ENCODE measurements at regions not wholly inside any gene's neighbourhood (a gene's known extent, or its start where the extent isn't known, plus 50 kb on each side); places are given as distances from the start of the nearest gene placed in this dataset.

DNA sequence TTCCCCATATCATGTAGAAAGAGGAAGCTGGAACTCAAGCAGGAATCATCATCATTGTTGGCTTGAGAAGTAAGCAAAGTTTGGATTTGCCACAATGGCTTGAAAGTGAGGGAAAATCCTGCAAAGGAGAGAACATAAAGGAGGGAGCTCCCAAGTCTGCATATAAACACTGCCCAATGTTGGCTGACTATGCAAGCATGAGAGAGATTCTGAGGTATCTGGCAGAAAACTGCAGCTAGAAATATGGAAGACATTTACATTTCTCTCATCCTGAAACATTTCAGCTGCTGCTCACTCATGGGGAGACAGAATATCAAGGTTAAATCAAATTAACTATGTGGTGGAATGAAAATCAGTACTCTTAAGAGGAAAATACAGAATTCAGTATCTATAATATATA is 415.6 kb upstream of the TNC start:
- Histone ChIP-seq H3K79me2 (ENCODE audit: control insufficient read depth, insufficient read depth, low read length) (no peaks in the 10 kb centered on the region), H3K27me3 (ENCODE audit: control insufficient read depth, extremely low read depth, insufficient read depth, low read length) (no peaks in the 10 kb centered on the region), H3K27ac (ENCODE audit: control insufficient read depth, insufficient read depth, low read length) (no peak overlapping the region), H3K9ac (ENCODE audit: control insufficient read depth, extremely low read depth, insufficient read depth, low read length) (no peak overlapping the region), H3K9me3 (ENCODE audit: control insufficient read depth, low read depth, low read length) (no peaks in the 10 kb centered on the region), H3K9me1 (ENCODE audit: control insufficient read depth, extremely low read depth, insufficient read depth, low read length) (no peaks in the 10 kb centered on the region), H4K20me1 (ENCODE audit: control insufficient read depth, extremely low read depth, insufficient read depth, low read length) (no peaks in the 10 kb centered on the region), H3K4me3 (ENCODE audit: control insufficient read depth in 2 of 3, extremely low read depth in 1 of 3, insufficient read depth in 2 of 3, low read depth in 1 of 3, low read length in 3 of 3) (no peak overlapping the region), H3K4me1 (ENCODE audit: control insufficient read depth, extremely low read depth, insufficient read depth, low read length) (no peaks in the 10 kb centered on the region), H3K36me3 (ENCODE audit: control insufficient read depth in 2 of 2, extremely low read depth in 1 of 2, insufficient read depth in 2 of 2, low read length in 2 of 2) (no peaks in the 10 kb centered on the region), H2AFZ (ENCODE audit: control insufficient read depth, low read length) (no peak overlapping the region), H3K4me2 (ENCODE audit: control insufficient read depth, extremely low read depth, insufficient read depth, low read depth, low read length) (no peak overlapping the region)
- dilution Hi-C loops (cut with MboI; ENCODE audit: extremely low pct_ligation_motif_present, low sequenced_read_pairs), result no loop called here
- FAIRE-seq (no peak), DNase-seq (ENCODE audit: low read depth, low spot score) (no peak)
- TF ChIP-seq, protein P1, sequence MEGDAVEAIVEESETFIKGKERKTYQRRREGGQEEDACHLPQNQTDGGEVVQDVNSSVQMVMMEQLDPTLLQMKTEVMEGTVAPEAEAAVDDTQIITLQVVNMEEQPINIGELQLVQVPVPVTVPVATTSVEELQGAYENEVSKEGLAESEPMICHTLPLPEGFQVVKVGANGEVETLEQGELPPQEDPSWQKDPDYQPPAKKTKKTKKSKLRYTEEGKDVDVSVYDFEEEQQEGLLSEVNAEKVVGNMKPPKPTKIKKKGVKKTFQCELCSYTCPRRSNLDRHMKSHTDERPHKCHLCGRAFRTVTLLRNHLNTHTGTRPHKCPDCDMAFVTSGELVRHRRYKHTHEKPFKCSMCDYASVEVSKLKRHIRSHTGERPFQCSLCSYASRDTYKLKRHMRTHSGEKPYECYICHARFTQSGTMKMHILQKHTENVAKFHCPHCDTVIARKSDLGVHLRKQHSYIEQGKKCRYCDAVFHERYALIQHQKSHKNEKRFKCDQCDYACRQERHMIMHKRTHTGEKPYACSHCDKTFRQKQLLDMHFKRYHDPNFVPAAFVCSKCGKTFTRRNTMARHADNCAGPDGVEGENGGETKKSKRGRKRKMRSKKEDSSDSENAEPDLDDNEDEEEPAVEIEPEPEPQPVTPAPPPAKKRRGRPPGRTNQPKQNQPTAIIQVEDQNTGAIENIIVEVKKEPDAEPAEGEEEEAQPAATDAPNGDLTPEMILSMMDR (optimal IDR thresholded peaks at IDR 0.05 in 1 of 3, IDR thresholded peaks at IDR 0.05 in 1 of 3, conservative IDR thresholded peaks at IDR 0.05 in 1 of 3; ENCODE audit: extremely low read depth in 1 of 3, insufficient read depth in 2 of 3, low read length in 3 of 3), result no peak
- TF ChIP-seq EZH2 (IDR thresholded peaks at IDR 0.05; ENCODE audit: low read length), result no peak

DNA sequence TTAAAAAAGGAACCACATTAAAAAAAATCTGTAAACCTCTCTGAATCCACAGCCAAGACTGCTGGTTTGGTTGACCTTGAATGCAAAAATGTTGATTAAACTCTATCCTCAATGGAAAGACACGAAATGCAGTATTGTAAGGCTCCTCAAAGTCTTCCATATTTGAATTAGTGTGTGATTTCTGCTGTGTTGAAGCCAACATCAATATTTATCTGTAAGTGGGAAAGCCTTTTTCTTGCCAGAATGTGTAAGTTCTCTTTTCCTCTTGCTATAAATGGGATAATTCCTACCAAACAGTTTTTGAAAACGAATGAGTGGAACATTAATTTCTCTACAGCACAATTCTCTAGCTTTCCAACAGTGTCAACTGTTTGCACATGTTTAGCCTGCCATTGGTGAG is 422.1 kb upstream of the TNC start:
- no peak for TF ChIP-seq EZH2 (IDR thresholded peaks at IDR 0.05; ENCODE audit: low read length)
- TF ChIP-seq, protein P1 (optimal IDR thresholded peaks at IDR 0.05 in 1 of 3, IDR thresholded peaks at IDR 0.05 in 1 of 3, conservative IDR thresholded peaks at IDR 0.05 in 1 of 3; ENCODE audit: extremely low read depth in 1 of 3, insufficient read depth in 2 of 3, low read length in 3 of 3), result no peak
- H3K36me3 ChIP-seq (ENCODE audit: control insufficient read depth in 2 of 2, extremely low read depth in 1 of 2, insufficient read depth in 2 of 2, low read length in 2 of 2), result no peaks in the 10 kb centered on the region
- no peak overlapping the region for H3K27ac ChIP-seq (ENCODE audit: control insufficient read depth, insufficient read depth, low read length)
- no peaks in the 10 kb centered on the region for H4K20me1 ChIP-seq (ENCODE audit: control insufficient read depth, extremely low read depth, insufficient read depth, low read length)
- FAIRE-seq (no peak), DNase-seq (ENCODE audit: low read depth, low spot score) (no peak)
- H3K9me1 ChIP-seq (ENCODE audit: control insufficient read depth, extremely low read depth, insufficient read depth, low read length), result no peaks in the 10 kb centered on the region
- H3K9ac ChIP-seq (ENCODE audit: control insufficient read depth, extremely low read depth, insufficient read depth, low read length), result no peak overlapping the region
- H3K4me3 ChIP-seq (ENCODE audit: control insufficient read depth in 2 of 3, extremely low read depth in 1 of 3, insufficient read depth in 2 of 3, low read depth in 1 of 3, low read length in 3 of 3), result no peak overlapping the region
- dilution Hi-C loops (cut with MboI; ENCODE audit: extremely low pct_ligation_motif_present, low sequenced_read_pairs), result no loop called here
- H3K27me3 ChIP-seq (ENCODE audit: control insufficient read depth, extremely low read depth, insufficient read depth, low read length), result no peaks in the 10 kb centered on the region
- no peaks in the 10 kb centered on the region for H3K4me1 ChIP-seq (ENCODE audit: control insufficient read depth, extremely low read depth, insufficient read depth, low read length)
- H3K79me2 ChIP-seq (ENCODE audit: control insufficient read depth, insufficient read depth, low read length), result no peaks in the 10 kb centered on the region
- H2AFZ ChIP-seq (ENCODE audit: control insufficient read depth, low read length), result no peak overlapping the region
- no peaks in the 10 kb centered on the region for H3K9me3 ChIP-seq (ENCODE audit: control insufficient read depth, low read depth, low read length)
- no peak overlapping the region for H3K4me2 ChIP-seq (ENCODE audit: control insufficient read depth, extremely low read depth, insufficient read depth, low read depth, low read length)
